ENCODE measurements at regions not wholly inside any gene's neighbourhood (a gene's known extent, or its start where the extent isn't known, plus 50 kb on each side); places are given as distances from the start of the nearest gene placed in this dataset.

DNA sequence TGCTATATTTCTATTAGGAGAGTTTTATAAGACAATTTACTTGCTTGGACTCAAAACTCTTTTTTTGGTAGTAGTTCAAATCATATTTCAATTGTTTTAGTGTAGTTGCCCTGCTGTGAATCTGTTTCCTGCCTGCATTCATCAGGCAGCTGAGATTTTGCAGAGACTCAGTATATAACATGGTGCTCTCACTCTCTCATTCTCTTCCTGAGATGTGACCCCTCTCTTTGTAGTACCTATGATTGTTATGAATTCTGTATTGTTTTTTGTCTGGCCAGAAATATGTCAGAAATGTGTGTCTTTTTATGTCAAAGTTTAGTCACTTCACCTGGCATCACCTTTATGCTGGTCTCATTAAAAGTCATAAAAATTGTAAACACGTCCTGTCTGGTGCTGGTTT lies 374.0 kb downstream of the RAPGEF2 start:
- Mint-ChIP-seq H3K27ac (ENCODE audit: unreplicated experiment) (no peak overlapping the region), H3K36me3 (ENCODE audit: low read depth) (no peaks in the 10 kb centered on the region), H3K27me3 (ENCODE audit: low read depth) (no peaks in the 10 kb centered on the region), H3K4me3 (ENCODE audit: unreplicated experiment) (no peak overlapping the region), H3K4me1 (ENCODE audit: low read depth) (no peaks in the 10 kb centered on the region), H3K9me3 (ENCODE audit: low read depth) (peaks cover 9% of the 10 kb centered on the region)
- TF ChIP-seq, protein P1, sequence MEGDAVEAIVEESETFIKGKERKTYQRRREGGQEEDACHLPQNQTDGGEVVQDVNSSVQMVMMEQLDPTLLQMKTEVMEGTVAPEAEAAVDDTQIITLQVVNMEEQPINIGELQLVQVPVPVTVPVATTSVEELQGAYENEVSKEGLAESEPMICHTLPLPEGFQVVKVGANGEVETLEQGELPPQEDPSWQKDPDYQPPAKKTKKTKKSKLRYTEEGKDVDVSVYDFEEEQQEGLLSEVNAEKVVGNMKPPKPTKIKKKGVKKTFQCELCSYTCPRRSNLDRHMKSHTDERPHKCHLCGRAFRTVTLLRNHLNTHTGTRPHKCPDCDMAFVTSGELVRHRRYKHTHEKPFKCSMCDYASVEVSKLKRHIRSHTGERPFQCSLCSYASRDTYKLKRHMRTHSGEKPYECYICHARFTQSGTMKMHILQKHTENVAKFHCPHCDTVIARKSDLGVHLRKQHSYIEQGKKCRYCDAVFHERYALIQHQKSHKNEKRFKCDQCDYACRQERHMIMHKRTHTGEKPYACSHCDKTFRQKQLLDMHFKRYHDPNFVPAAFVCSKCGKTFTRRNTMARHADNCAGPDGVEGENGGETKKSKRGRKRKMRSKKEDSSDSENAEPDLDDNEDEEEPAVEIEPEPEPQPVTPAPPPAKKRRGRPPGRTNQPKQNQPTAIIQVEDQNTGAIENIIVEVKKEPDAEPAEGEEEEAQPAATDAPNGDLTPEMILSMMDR (IDR thresholded peaks at IDR 0.05): no peak
- DNase-seq (ENCODE audit: low spot score): no peak

DNA sequence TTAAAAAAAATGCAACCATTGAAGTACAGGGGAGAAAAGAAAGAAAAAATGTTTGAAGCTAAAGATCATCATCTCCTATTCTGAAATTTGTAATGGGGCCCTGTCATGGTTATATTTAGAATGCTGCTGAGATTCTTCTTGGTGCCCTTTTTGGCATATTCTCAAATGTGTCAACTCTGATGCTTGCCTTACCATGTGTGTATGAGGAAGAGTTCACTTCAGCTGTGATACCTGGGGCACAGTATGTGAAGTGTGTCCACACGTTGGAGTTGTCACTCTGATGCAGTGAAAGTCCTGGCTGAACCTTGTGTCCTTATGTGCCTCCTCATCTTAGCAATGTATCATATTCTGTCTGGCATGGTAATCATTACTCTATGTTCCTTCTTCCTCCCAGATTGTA lies 377.9 kb downstream of the RAPGEF2 start:
- H3K4me1 Mint-ChIP-seq (ENCODE audit: low read depth): peaks cover 6% of the 10 kb centered on the region
- no peak overlapping the region for H3K4me3 Mint-ChIP-seq (ENCODE audit: unreplicated experiment)
- no peaks in the 10 kb centered on the region for H3K36me3 Mint-ChIP-seq (ENCODE audit: low read depth)
- no peaks in the 10 kb centered on the region for H3K9me3 Mint-ChIP-seq (ENCODE audit: low read depth)
- DNase-seq (ENCODE audit: low spot score): no peak
- peaks cover 14% of the 10 kb centered on the region for H3K27me3 Mint-ChIP-seq (ENCODE audit: low read depth)
- TF ChIP-seq, protein P1 (IDR thresholded peaks at IDR 0.05): no peak
- H3K27ac Mint-ChIP-seq (ENCODE audit: unreplicated experiment): no peak overlapping the region

- Mint-ChIP-seq H3K27me3 (ENCODE audit: low read depth) (peaks cover 20% of the 10 kb centered on the region), H3K36me3 (ENCODE audit: low read depth) (no peaks in the 10 kb centered on the region), H3K4me1 (ENCODE audit: low read depth) (peaks cover 6% of the 10 kb centered on the region), H3K27ac (ENCODE audit: unreplicated experiment) (no peak overlapping the region), H3K4me3 (ENCODE audit: unreplicated experiment) (no peak overlapping the region), H3K9me3 (ENCODE audit: low read depth) (no peaks in the 10 kb centered on the region)
- TF ChIP-seq, protein P1 (IDR thresholded peaks at IDR 0.05): no peak
- no peak for DNase-seq (ENCODE audit: low spot score)
These were observed 379.1 kb downstream of the RAPGEF2 start for GRCh38 chr4:159481936-159482335.

GRCh38 chr4:159483110-159483781 lies 380.4 kb downstream of the RAPGEF2 start:
- H3K27ac Mint-ChIP-seq (ENCODE audit: unreplicated experiment): no peak overlapping the region
- H3K36me3 Mint-ChIP-seq (ENCODE audit: low read depth): no peaks in the 10 kb centered on the region
- no peak for DNase-seq (ENCODE audit: low spot score)
- H3K9me3 Mint-ChIP-seq (ENCODE audit: low read depth): no peaks in the 10 kb centered on the region
- peaks cover 26% of the 10 kb centered on the region for H3K27me3 Mint-ChIP-seq (ENCODE audit: low read depth)
- TF ChIP-seq, protein P1 (IDR thresholded peaks at IDR 0.05): no peak
- H3K4me1 Mint-ChIP-seq (ENCODE audit: low read depth): peaks cover 10% of the 10 kb centered on the region
- no peak overlapping the region for H3K4me3 Mint-ChIP-seq (ENCODE audit: unreplicated experiment)

- no peak overlapping the region for H3K27ac Mint-ChIP-seq (ENCODE audit: unreplicated experiment)
- no peaks in the 10 kb centered on the region for H3K9me3 Mint-ChIP-seq (ENCODE audit: low read depth)
- TF ChIP-seq, protein P1 (IDR thresholded peaks at IDR 0.05): no peak
These were observed 381.2 kb downstream of the RAPGEF2 start for GRCh38 chr4:159483782-159484741.

More at GRCh38 chr4:159483782-159484741, 381.2 kb downstream of the RAPGEF2 start:
- Mint-ChIP-seq H3K27me3 (ENCODE audit: low read depth) (peaks cover 34% of the 10 kb centered on the region), H3K36me3 (ENCODE audit: low read depth) (no peaks in the 10 kb centered on the region), H3K4me3 (ENCODE audit: unreplicated experiment) (no peak overlapping the region), H3K4me1 (ENCODE audit: low read depth) (peaks cover 10% of the 10 kb centered on the region)
- DNase-seq (ENCODE audit: low spot score): no peak
